ENCODE measurements at regions not wholly inside any gene's neighbourhood (a gene's known extent, or its start where the extent isn't known, plus 50 kb on each side); places are given as distances from the start of the nearest gene placed in this dataset.
"Not testable (repeated sequence)": the region's sequence is repeated elsewhere in the genome, so short reads cannot be mapped to it uniquely, and the experiment has no call there.

- not testable (repeated sequence) for DNase-seq
Measured at GRCh38 chr9:63804205-63804604, 1480.8 kb downstream of the FOXD4L5 start.

- not testable (repeated sequence) for DNase-seq
Measured at GRCh38 chr9:63794081-63794685, 1490.8 kb downstream of the FOXD4L5 start.

- not testable (repeated sequence) for DNase-seq
Measured at GRCh38 chr9:63787454-63787853, 1497.6 kb downstream of the FOXD4L5 start.

GRCh38 chr9:63785059-63785458 is 1500.0 kb downstream of the FOXD4L5 start:
- DNase-seq, result not testable (repeated sequence)

GRCh38 chr9:63784421-63784820 is 1500.6 kb downstream of the FOXD4L5 start:
- not testable (repeated sequence) for DNase-seq

GRCh38 chr9:63781817-63782439 is 1503.1 kb downstream of the FOXD4L5 start:
- DNase-seq, result not testable (repeated sequence)

GRCh38 chr9:63781390-63781789 is 1503.6 kb downstream of the FOXD4L5 start:
- not testable (repeated sequence) for DNase-seq

- DNase-seq, result not testable (repeated sequence)
Measured at GRCh38 chr9:63776220-63776619, 1508.8 kb downstream of the FOXD4L5 start.

- DNase-seq, result not testable (repeated sequence)
Measured at GRCh38 chr9:63775092-63775426, 1510.0 kb downstream of the FOXD4L5 start.

GRCh38 chr9:63774369-63775091 is 1510.5 kb downstream of the FOXD4L5 start:
- DNase-seq, result not testable (repeated sequence)

- DNase-seq, result not testable (repeated sequence)
Measured at GRCh38 chr9:63762230-63762629, 1522.8 kb downstream of the FOXD4L5 start.

GRCh38 chr9:63729021-63729420 is 1556.0 kb downstream of the FOXD4L5 start:
- DNase-seq, result not testable (repeated sequence)

GRCh38 chr9:63728287-63728686 is 1556.7 kb downstream of the FOXD4L5 start:
- no peak for DNase-seq

- not testable (repeated sequence) for DNase-seq
Measured at GRCh38 chr9:63708285-63708684, 1576.7 kb downstream of the FOXD4L5 start.

- not testable (repeated sequence) for DNase-seq
Measured at GRCh38 chr9:63704456-63704855, 1580.6 kb downstream of the FOXD4L5 start.

GRCh38 chr9:63703670-63704069 is 1581.3 kb downstream of the FOXD4L5 start:
- not testable (repeated sequence) for DNase-seq

- DNase-seq, result not testable (repeated sequence)
Measured at GRCh38 chr9:63703138-63703665, 1581.8 kb downstream of the FOXD4L5 start.

All from right forelimb (tissue), 1 donor.